ENCODE measurements at regions not wholly inside any gene's neighbourhood (a gene's known extent, or its start where the extent isn't known, plus 50 kb on each side); places are given as distances from the start of the nearest gene placed in this dataset.

DNA sequence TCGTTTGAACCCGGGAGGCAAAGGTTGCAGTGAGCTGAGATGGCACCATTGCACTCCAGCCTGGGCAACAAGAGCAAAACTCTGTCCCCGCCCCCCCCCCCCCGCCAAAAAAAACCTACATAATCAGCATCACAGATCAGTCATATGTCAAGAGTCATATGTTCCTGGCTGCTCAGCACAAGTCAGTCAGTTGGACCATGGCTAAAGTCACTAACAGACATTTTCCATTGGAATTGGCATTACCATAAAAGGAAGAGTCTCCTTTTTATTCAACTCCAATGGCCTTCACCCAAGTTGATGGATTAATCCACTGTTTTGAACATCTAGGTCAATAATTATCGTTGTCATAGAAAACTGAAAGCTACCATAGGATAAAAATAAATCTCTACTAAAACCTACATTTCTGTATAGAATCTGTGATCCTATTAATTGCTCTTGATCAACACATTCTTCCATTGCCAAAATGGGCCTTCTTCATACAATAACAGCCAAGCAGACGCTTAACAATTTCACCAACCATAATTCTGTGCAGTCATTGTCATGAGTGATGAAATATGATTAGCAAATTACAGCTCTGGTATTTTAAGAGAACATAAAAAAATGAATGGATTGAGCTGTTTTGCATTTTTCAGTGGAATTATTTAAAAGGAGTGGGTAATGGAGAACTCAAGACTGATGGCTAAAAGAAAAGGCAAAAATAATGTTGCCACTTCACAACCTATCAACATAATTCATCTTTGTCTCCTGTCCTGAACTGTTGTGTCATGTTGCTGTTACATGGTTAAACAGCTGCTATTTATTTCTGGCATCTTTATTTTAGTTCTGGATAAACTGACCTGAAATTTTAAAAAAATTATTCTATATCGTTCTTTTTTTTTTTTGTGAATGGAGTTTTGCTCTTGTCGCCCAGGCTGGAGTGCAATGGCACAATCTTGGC, 555.5 kb upstream of the JARID2 start:
- DNase-seq, result no peak

DNA sequence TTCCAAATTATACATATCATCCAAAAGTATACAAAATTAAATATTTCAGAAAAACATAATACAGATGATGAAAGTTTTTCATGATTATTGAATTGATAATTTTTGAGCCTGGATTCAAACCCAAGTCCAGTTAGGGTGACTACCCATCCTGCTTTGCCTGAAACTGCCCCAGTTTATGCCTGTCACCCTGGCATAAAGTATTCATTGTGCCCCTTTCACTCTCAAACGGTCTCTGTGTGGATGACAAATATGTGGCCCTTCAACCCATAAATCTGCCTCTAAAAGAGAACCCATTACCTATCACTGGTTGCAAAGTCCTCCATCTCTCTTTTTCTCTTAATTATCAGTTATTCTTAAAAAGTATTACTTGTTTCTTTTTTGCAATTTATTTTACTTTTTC, 553.7 kb upstream of the JARID2 start:
- DNase-seq, result no peak

DNA sequence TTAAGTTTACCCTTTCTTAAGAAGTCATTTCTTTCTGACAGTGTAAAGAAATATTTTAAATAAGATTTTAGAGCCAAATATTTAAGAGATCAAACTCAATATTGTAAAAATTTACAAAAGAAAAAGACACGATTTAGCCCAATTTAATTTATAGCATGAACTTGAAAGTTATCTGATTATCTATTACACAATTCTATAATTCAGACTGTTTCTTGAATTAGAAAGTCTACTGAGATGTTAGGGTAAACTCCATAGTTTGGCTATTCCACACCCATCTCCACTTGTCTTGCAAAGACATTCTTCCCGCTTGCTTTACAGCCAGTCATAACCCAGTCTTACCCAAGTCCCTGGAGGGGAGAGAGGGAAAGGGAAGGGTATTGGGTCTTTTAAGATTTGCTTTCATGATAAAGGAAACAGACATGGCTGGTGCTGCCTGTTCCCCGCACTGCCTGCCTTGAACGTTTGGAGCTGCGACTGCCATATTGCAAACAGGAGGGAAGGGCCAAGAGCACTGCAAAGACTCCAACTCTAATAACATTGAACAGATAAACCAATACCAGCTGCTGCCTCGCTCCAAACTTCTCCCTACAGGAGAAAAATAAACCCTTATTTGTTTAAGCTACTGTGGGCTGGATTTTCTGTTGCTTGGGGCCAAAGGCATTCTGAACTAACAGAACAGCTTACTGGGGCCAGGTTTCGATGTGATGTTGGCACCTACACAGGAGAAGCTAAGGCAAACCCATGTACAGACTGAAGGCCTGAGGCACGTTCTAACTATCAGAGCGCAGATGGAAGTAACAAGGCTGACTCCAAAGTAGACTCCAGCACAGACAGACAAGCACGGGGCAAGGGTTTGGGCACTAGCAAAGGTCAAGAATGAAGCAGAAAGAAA, 552.3 kb upstream of the JARID2 start:
- DNase-seq, result no peak

DNA sequence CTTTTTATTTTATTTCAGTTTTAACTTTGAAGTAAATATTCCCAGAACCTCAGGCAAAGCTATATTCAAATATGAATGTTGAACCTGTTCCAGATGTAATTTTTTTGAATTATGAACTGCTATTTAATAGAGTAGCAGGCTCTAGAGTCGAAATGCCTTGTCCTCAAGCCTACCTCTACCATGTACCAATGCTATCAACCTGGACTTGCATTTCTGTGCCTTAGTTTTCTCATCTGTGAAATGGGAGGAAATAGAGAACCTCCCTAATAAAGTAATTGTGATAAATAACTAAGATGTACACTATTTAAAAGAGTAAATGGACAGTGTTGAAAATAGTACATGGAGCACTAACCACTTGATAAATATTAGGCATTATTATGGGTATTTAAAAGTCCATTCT, 551.6 kb upstream of the JARID2 start:
- no peak for DNase-seq

DNA sequence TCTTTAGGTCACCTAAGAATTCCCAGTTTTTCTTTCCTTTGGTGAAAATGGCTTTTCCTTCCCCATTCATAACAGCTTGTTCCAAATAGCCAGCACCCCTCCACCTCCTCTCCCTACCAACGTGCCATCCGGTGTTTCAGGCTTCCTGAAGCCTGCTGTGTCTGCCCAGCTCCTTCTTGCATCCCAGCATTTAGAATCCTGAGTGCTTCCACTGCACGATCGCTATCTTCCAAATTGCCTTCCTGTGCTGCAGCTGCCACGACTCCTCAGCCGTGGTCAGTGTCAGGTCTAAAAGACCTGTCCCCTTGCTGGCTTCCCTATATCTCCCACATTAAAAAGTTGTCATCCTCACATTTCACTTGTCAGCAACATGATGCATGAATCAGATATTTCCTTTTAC, 550.3 kb upstream of the JARID2 start:
- no peak for DNase-seq

DNA sequence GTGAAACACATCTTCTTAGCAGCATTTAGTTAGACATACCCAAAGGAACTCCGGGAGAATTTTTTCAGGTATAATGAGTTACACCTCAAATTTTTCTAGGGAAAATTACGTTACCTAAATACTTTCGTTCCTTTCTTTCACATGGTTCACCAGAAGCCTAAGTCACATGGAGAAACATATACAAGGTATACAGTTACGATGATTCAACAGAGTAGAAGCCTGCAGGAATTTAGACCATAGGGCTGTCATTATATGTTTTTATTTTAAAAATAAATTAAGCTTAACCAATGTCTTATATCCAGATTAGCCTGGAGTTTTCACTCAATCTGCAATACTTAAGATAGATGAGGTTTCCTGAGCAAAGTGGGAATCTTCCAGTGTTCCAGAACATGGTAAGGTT, 549.5 kb upstream of the JARID2 start:
- DNase-seq, result no peak

DNA sequence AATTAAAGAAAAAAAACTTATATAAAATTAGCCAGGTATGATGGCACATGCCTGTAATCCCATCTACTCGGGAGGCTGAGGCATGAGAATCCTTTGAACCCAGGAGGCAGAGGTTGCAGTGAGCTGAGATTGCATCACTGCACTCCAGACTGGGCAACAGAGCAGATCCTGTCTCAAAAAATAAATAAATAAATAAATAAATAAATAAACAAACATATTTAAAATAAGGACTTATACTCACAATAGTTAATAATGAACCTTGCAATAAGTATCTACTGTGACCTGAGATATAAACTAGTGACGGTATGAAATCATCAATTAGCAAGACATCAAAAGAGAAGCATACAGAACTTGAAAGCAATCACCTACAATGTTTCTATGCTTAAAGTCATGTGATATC, 548.4 kb upstream of the JARID2 start:
- no peak for DNase-seq

DNA sequence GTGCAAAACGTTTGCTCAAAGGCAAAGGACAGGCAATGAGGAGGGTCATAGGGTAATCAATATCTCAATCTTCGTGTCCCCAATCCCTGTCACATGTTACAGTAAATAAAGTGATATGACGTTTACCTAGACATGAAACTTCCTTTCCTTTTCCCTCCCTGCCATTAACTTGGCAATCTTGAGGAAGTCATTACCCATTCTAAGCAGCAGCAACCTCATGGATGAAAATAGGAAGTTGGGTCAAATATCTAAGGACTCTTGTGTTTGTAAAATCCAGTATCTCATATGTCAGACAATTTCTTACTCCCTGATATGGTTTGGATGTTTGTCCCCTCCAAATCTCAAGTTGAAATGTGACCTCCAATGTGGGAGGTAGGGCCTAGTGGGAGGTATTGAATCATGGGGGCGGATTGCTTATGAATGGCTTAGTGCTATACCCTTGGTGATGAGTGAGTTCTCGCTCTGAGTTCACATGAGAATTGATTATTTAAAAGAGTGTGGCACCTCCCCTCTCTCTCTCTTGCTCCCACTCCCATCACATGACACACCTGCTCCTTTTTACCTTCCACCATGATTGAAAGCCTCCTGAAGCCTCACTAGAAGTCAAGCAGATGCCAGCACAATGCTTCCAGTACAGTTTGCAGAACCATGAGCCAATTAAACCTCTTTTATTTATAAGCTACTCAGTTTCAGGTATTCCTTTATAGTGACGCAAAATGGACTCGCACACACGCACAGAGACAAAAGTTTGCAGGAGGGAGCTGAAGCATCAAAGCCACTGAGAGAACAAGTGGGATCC, 545.9 kb upstream of the JARID2 start:
- DNase-seq, result no peak

DNA sequence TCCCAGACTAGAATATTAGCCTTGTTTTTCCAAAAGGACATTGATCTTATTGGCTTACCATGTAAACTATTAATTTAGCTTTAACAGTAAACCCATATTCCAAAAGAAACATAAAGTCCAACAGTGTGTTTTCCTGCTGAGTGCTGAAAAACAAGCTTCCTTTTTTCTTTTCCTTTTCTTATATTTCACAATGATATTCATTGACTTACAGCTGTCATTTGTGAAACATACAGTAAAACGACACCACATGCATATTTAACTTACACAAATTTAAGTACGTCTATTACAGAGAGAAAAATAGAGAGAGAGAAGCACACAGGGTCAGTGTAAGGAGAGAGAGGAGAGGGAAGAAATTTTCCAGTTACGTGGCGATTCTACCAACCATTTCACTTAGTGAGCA, 543.9 kb upstream of the JARID2 start:
- no peak for DNase-seq

DNA sequence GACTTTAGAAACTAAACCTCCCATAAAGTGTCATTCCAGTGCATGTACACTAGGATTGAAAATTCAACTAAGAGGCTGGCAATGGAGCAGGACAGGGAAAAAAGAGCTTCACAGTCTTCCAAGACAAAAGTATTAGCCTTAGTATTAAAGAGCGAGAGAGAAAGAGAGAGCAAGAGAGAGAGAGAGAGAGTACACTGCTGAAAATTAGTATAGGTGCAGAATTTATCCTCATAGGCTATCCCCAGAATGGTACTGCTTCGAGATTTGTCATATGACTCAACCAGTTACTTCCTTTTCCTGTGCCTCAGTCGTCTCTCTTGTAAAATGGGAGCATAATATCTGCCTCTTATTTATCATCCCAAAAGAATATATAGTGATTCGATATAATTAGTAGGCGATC, 543.2 kb upstream of the JARID2 start:
- no peak for DNase-seq

DNA sequence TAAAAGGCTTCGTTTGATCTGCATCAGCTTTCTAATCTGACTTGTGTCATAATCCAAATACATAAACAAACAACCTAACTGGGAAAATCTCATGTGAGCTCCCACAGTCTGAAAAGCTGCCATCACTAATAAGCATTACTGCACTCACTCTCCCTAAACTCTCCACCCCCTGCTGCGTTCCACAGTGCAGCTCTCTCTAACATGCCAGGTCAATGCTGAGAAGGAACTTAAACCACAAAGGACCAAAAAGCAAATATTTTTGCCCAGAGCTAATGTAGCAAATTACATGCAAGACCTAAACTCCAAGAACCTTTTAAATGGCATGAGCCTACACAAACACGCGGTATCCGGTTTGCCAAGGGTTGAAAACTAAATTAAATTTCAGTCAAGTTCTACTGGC, 542.3 kb upstream of the JARID2 start:
- no peak for DNase-seq

DNA sequence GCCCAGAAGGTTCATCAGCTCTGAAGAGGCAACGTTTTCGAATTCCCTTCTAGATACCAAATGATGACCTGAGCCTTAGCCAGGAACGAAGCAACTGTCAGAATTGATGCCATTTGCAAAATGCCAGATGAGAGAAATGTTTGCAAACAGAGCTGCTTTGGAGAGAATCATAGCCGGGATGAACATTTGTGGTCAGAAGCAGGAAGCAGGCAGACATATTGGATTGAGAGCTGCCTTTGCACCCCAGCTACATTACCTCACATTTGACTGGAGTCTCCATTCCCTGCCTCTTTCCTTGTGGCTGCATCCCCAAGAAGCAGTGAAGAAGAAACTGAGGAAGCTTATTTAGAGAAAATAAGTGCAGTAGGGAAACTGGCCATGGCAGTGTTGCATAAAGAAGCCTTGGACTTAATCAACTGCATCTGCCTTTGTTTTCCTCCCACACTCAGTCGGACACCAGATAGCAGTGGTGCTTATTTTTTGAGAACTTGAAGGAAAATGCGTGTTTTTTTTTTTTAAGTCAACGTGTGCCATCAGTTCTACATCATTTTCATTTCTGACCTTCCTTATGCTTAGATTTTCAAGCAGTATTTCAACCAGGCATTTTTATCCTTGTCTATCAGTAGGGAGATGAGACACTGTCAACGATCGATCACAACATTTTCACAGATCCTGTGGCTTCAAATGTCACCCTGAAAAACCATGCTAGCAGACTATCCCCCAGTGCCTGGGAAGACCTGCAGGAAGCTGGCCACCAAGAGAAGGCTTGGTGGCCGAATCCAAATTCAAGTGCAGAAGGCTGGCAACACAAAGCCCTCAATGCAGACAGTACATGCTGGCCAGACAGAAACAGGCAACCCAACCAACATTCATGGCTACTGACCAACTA, 541.2 kb upstream of the JARID2 start:
- DNase-seq, result no peak

DNA sequence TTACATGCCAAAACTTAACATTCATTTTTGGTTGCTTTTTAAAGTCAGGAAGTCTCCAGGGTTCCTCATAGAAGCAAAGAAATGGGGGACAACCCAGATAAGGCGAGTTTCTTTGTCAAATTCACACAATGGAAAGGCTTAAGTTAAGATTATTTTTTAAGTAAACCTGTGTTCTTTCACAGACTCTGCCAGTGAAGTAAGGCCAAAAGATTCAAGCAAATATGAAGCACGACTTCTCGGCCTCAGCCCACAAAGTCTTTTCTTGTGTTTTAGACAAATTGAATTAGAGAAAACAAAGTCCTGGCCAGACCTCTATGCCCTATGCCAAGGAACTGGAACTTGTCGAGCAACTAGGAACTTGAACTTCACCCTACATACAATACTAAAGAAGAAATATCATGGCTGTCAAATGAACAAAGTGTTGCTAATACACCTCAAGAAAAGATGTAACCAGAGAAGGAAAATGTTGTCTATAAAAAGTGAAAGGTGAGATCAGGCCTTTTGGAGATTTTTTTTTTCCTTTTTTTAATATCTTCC, 540.0 kb upstream of the JARID2 start:
- DNase-seq, result no peak

DNA sequence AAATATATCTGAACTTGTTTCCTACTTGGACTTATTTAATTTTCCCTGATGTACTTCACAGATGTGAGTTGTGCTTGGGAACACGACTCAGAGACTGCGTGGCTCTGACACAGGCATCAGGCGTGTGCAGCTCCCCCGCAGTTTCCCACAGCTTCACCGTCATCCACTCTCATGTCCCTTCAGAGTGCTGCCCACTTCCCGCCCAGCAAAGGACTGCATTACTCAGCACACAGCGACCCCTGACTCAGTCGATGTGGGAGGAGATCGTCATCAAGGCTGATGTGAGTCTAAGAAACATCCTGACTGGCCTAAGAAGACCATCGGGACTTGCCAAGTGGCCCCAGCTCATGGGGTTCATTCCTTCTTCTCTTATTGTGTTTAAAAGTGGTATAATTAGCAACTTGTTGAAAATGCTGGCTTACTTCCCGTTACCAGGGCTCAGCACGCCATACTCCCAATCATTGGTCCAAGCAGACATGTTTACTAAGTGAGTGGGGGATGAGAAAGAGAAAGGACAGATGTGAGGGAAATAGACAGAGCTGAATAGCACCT, 539.4 kb upstream of the JARID2 start:
- DNase-seq, result no peak

DNA sequence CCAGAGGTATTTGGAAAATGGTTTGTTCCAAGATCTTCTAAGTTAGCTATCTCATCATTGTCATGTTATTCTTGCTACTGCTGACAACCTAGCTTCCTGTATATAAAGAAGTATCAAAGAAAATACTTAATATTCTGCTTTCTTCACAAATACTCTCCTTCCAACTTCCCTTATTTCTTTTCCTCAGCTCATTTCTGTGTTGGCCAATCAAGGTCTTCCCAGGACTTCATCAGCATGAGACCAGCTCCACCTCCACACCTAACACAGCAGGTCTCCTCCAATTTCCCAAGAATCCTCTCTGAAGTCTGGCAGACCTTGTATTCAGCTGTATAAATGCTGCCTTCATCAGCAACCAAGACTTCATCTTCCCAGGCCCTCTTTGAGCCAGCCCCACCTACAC, 538.6 kb upstream of the JARID2 start:
- DNase-seq, result no peak

DNA sequence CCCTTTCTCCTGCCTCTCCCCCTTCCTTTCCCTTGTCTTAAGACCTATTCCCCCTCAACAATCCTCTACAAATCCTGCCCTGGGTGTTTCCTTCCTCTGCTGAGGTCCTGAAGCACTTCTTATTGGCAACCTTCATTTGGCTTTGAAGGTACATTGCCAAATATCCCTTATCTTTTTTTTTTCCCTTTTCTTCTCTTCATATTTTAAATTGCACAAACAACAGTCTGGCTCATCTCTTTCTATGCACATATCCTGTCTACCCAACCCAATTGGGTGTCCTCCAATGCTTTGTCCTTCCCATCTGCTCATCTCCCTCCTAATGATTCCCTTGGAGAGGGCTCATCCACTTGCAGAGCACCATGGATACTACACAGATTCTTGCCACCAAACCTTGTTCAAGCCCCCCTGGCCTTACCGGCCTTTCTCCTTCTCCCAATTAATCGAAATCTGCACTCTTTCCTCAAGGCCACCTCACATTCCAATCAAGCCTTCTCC, 537.9 kb upstream of the JARID2 start:
- DNase-seq, result no peak

DNA sequence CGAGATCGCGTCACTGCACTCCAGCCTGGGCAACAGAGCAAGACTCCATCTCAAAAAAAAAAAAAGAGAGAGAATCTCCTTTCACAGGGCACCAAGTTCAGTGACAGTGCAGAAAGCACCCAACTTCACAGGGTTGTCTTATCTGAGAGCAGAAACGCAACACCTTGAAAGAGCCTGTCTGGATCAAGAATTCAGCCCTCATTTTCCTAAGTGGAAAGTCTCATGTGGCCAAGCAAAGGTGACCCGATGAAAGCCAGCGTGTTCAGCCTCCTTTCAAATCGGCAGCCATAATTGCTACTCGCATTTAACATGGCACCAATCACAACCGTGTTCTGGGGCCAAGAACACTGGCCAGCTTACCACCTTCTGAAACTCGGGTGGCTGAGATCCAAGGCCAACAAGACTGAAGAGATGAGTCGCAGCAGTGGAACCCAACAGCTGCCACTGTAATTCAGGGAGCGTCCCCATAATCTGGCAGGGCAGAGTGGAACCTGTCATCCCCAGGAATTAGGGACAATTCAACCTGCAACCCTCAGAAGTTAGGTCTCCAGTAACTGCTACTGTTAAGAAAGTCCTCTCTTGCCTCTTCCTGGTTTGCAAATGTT, 536.7 kb upstream of the JARID2 start:
- no peak for DNase-seq

DNA sequence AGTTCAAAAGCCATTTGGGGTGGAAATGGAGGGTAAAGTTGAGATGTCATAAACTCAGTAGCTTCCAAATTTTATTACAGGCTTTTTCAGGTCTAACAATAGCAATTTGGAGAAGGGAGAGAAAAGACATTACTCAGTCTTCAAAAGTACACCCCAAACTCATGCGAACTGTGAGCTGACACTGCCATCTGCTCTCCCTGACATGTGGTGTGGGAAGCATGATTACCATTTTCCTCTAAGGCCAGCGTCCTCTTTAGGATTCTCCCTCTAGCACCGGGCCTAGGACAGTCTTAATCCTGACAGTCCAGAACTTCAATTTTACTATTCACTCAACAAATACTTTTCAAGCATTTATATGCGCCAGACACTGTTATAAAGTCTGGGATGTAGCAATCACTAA, 536.0 kb upstream of the JARID2 start:
- no peak for DNase-seq

DNA sequence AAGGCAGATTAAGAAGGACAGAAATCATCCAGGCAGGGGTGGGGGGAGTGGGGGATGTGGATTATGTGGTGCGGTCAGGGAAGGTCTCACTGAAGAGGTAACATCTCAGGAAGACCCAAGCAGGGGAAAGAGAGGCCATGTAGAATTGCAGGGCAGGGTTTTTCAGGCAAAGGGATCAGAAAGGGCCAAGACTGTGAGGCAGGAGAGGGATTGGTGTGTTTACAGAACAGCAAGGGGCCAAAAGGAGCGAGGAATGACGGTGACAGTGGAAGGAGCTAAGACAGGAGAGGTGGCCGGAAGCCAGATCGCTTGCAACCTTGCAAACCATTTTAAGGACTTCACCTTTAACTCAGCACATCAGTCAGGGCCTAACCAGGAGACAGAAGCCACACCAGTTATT, 535.4 kb upstream of the JARID2 start:
- DNase-seq, result no peak

DNA sequence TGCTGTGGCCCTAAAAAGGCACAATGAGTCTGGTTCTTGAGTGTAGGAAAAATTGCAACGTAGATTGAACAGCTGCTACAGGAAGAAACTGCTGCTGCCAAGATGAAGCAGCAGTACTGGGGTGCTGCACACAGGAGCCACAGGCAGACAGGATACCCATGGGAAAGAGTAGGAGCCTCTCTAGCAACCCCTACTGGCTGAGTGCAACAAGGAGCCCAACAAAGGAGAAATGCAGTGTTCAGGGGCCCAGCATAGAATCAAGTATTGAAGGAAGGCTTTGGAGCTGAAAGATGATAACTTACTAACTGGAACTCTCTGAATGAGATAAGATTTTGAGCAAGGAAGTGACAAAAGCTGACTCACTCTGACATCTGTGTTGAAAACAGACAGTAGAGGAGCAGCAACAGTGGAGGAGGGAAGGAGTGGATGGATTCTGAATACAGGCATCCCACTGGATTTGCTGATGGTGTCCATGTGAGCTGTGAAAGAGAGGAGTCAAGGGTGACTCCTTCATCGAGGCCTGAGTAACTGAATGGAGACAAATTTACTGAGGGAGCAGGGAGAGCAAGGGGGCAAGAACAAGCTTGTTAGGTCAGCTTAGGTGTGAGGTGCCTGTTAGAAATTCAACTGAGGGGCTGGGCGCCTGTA, 534.7 kb upstream of the JARID2 start:
- no peak for DNase-seq

Data from NCI-H2171 (cell line).